ENCODE measurements at regions not wholly inside any gene's neighbourhood (a gene's known extent, or its start where the extent isn't known, plus 50 kb on each side); places are given as distances from the start of the nearest gene placed in this dataset.

GRCh38 chr14:61201171-61201570 is 80.0 kb downstream of the TMEM30B start:
- TF ChIP-seq, protein P1, sequence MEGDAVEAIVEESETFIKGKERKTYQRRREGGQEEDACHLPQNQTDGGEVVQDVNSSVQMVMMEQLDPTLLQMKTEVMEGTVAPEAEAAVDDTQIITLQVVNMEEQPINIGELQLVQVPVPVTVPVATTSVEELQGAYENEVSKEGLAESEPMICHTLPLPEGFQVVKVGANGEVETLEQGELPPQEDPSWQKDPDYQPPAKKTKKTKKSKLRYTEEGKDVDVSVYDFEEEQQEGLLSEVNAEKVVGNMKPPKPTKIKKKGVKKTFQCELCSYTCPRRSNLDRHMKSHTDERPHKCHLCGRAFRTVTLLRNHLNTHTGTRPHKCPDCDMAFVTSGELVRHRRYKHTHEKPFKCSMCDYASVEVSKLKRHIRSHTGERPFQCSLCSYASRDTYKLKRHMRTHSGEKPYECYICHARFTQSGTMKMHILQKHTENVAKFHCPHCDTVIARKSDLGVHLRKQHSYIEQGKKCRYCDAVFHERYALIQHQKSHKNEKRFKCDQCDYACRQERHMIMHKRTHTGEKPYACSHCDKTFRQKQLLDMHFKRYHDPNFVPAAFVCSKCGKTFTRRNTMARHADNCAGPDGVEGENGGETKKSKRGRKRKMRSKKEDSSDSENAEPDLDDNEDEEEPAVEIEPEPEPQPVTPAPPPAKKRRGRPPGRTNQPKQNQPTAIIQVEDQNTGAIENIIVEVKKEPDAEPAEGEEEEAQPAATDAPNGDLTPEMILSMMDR (conservative IDR thresholded peaks at IDR 0.05; ENCODE audit: low read depth, low read length), result no peak
- no peak for TF ChIP-seq EZH2 (IDR thresholded peaks at IDR 0.05; ENCODE audit: low read length, unreplicated experiment)

Data from PC-3 (cell line).